Liver (tissue), 3 donors: ENCODE measurements at regions not wholly inside any gene's neighbourhood (a gene's known extent, or its start where the extent isn't known, plus 50 kb on each side); places are given as distances from the start of the nearest gene placed in this dataset.

Source experiments
- RAD21 ChIP-seq, 2 donors: IDR thresholded peaks; 2 replicates each; pipeline ENCODE4 v1.6.1; 2016; ENCODE audit warnings: antibody characterized with exemption in 2 of 2, mild to moderate bottlenecking in 2 of 2
- REST ChIP-seq: IDR thresholded peaks from 2 replicates; pipeline ENCODE4 v1.6.1; 2016; ENCODE audit warnings: antibody characterized with exemption, mild to moderate bottlenecking
- YY1 ChIP-seq: IDR thresholded peaks from 2 replicates; pipeline ENCODE4 v1.6.1; 2016; ENCODE audit warnings: antibody characterized with exemption, mild to moderate bottlenecking
- ZBTB33 ChIP-seq: IDR thresholded peaks from 2 replicates; pipeline ENCODE4 v1.6.1; 2016; ENCODE audit warnings: antibody characterized with exemption
- TF ChIP-seq, protein P1 (sequence below): fragments of 150-350 bp; IDR thresholded peaks from 2 replicates; pipeline ENCODE4 v1.5.1; 2017; ENCODE audit warnings: improper control_type of control experiment, low read depth, low read length; ENCODE audit not compliant: missing input control
- TF ChIP-seq, protein P2 (sequence below): IDR thresholded peaks from 2 replicates; pipeline ENCODE4 v1.6.1; 2016; ENCODE audit warnings: antibody characterized with exemption
- donor health status: healthy.
- donor health status: healthy.

GRCh38 chr1:66446261-66447001 lies 87.5 kb upstream of the SGIP1 start:
- TF ChIP-seq, protein P1, sequence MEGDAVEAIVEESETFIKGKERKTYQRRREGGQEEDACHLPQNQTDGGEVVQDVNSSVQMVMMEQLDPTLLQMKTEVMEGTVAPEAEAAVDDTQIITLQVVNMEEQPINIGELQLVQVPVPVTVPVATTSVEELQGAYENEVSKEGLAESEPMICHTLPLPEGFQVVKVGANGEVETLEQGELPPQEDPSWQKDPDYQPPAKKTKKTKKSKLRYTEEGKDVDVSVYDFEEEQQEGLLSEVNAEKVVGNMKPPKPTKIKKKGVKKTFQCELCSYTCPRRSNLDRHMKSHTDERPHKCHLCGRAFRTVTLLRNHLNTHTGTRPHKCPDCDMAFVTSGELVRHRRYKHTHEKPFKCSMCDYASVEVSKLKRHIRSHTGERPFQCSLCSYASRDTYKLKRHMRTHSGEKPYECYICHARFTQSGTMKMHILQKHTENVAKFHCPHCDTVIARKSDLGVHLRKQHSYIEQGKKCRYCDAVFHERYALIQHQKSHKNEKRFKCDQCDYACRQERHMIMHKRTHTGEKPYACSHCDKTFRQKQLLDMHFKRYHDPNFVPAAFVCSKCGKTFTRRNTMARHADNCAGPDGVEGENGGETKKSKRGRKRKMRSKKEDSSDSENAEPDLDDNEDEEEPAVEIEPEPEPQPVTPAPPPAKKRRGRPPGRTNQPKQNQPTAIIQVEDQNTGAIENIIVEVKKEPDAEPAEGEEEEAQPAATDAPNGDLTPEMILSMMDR = peak; percentile 94
- TF ChIP-seq YY1 (peak; percentile 93), REST (no peak), ZBTB33 (no peak), RAD21 (IDR thresholded peaks at IDR 0.05) (peak; percentile 99)
- TF ChIP-seq, protein P2, sequence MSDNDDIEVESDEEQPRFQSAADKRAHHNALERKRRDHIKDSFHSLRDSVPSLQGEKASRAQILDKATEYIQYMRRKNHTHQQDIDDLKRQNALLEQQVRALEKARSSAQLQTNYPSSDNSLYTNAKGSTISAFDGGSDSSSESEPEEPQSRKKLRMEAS = no peak
